GM21619 (cell line): ENCODE measurements at regions not wholly inside any gene's neighbourhood (a gene's known extent, or its start where the extent isn't known, plus 50 kb on each side); places are given as distances from the start of the nearest gene placed in this dataset.

ENCODE experiments used
- ATAC-seq: cut with Tn5 transposase; IDR thresholded peaks from one replicate; pipeline ENCODE4 v1.9.1; 2021; ENCODE audit not compliant: unreplicated experiment

- no peak for ATAC-seq
These were observed 100.9 kb downstream of the TMEM18 start for GRCh38 chr2:576292-576691.

GRCh38 chr2:575727-576236, 101.4 kb downstream of the TMEM18 start:
- no peak for ATAC-seq

- ATAC-seq: no peak
These were observed 102.0 kb downstream of the TMEM18 start for GRCh38 chr2:575030-575726.

- ATAC-seq: no peak
These were observed 103.3 kb downstream of the TMEM18 start for GRCh38 chr2:573805-574392.

GRCh38 chr2:573025-573424, 104.2 kb downstream of the TMEM18 start:
- ATAC-seq: no peak

- no peak for ATAC-seq
These were observed 107.5 kb downstream of the TMEM18 start for GRCh38 chr2:569681-570080.

- no peak for ATAC-seq
These were observed 108.5 kb downstream of the TMEM18 start for GRCh38 chr2:568639-569235.

- ATAC-seq: no peak
These were observed 109.2 kb downstream of the TMEM18 start for GRCh38 chr2:567865-568638.

GRCh38 chr2:567496-567864, 109.7 kb downstream of the TMEM18 start:
- ATAC-seq: no peak

GRCh38 chr2:566379-567313, 110.6 kb downstream of the TMEM18 start:
- ATAC-seq: no peak

- no peak for ATAC-seq
These were observed 112.6 kb downstream of the TMEM18 start for GRCh38 chr2:564471-565181.

- no peak for ATAC-seq
These were observed 113.7 kb downstream of the TMEM18 start for GRCh38 chr2:563512-563911.

GRCh38 chr2:562391-563364, 114.5 kb downstream of the TMEM18 start:
- ATAC-seq: no peak

GRCh38 chr2:558879-559278, 118.3 kb downstream of the TMEM18 start:
- ATAC-seq: no peak

GRCh38 chr2:558302-558642, 118.9 kb downstream of the TMEM18 start:
- no peak for ATAC-seq

GRCh38 chr2:557635-558301, 119.4 kb downstream of the TMEM18 start:
- ATAC-seq: no peak

GRCh38 chr2:556485-556884, 120.7 kb downstream of the TMEM18 start:
- no peak for ATAC-seq

- no peak for ATAC-seq
These were observed 121.9 kb downstream of the TMEM18 start for GRCh38 chr2:555164-555922.
